Keratinocyte (primary cell): ENCODE measurements at regions not wholly inside any gene's neighbourhood (a gene's known extent, or its start where the extent isn't known, plus 50 kb on each side); places are given as distances from the start of the nearest gene placed in this dataset.

Experiments
- EZH2 ChIP-seq: IDR thresholded peaks from one replicate; pipeline ENCODE4 v1.6.1; 2012; ENCODE audit warnings: inconsistent platforms, mild to moderate bottlenecking, low read length, moderate library complexity
- TF ChIP-seq, protein P1 (sequence below), 3 experiments: IDR thresholded peaks in 1 of 3; conservative IDR thresholded peaks in 1 of 3; optimal IDR thresholded peaks in 1 of 3; 2 replicates in 2 of 3; 3 replicates in 1 of 3; pipeline versions ENCODE3 to v1.5.1; 2011; ENCODE audit warnings: low read length in 3 of 3, mild to moderate bottlenecking in 3 of 3, moderate library complexity in 2 of 3, control low read depth in 1 of 3, inconsistent platforms in 1 of 3; ENCODE audit not compliant: insufficient read depth in 2 of 3; ENCODE audit errors: extremely low read depth in 1 of 3

DNA sequence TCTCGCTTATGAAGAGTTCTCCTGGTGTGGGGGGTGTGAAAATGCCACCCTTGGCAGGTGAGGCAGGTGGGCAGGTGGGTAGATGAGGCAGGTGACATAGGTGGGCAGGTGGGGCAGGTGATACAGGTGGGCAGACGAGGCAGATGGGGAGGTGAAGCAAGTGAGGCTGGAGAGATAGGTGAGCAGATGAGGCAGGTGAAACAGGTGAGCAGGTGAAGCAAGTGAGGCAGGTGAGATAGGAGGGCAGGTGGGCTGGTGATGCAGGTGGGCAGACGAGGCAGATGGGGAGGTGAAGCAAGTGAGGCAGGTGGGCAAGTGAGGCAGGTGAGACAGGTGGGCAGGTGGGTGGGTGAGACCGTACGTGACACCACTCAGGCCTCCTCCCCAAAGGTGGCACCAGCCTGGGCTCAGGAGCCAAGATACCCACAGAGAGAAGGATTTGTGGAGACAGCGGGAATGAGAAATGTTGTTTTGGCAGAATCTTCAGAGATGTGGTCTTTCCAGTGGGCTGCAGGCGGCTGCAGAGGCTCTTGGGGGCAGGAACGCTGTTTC, 232.3 kb upstream of the MYT1L start:
- TF ChIP-seq EZH2, result no peak
- TF ChIP-seq, protein P1, sequence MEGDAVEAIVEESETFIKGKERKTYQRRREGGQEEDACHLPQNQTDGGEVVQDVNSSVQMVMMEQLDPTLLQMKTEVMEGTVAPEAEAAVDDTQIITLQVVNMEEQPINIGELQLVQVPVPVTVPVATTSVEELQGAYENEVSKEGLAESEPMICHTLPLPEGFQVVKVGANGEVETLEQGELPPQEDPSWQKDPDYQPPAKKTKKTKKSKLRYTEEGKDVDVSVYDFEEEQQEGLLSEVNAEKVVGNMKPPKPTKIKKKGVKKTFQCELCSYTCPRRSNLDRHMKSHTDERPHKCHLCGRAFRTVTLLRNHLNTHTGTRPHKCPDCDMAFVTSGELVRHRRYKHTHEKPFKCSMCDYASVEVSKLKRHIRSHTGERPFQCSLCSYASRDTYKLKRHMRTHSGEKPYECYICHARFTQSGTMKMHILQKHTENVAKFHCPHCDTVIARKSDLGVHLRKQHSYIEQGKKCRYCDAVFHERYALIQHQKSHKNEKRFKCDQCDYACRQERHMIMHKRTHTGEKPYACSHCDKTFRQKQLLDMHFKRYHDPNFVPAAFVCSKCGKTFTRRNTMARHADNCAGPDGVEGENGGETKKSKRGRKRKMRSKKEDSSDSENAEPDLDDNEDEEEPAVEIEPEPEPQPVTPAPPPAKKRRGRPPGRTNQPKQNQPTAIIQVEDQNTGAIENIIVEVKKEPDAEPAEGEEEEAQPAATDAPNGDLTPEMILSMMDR (optimal IDR thresholded peaks at IDR 0.05 in 1 of 3, IDR thresholded peaks at IDR 0.05 in 1 of 3, conservative IDR thresholded peaks at IDR 0.05 in 1 of 3; ENCODE audit: extremely low read depth in 1 of 3, insufficient read depth in 2 of 3, low read length in 3 of 3), result no peak
